Right lung (tissue), 2 donors: ENCODE measurements at regions not wholly inside any gene's neighbourhood (a gene's known extent, or its start where the extent isn't known, plus 50 kb on each side); places are given as distances from the start of the nearest gene placed in this dataset.
"Not testable (repeated sequence)": the region's sequence is repeated elsewhere in the genome, so short reads cannot be mapped to it uniquely, and the experiment has no call there.

ENCODE experiments used
- DNase-seq, 2 donors: peaks; one replicate each; pipeline ENCODE4 v3.0.0-alpha.2; 2013

DNA sequence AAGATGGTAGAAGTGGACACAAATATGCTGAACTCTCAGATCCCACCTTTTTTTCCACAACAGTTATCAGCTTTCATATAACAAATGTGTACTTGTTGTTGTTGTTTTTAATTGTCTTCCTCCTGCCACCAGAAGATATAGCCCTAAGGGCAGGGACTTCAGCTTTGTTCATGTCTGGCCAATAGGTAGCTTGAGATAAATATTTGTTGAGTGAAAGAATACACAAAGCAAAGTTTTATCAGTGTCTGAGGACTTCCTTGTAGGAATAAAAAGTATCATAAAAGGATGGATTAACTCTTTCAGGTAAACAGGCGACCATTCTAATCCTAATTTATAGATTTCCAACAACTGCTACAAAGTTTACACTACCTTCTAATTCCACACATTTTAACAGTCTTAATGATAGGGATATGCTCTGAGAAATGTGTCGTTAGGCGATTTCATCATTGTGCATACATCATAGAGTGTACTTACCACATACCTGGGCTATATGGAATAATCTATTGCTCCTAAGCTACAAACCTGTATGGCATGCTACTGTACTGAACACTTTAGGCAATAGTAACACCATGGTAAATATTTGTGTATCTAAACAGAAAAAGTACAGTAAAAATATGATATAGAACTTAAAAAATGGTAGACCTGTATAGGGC, 186.1 kb downstream of the ATOH1 start:
- DNase-seq, result no peak

DNA sequence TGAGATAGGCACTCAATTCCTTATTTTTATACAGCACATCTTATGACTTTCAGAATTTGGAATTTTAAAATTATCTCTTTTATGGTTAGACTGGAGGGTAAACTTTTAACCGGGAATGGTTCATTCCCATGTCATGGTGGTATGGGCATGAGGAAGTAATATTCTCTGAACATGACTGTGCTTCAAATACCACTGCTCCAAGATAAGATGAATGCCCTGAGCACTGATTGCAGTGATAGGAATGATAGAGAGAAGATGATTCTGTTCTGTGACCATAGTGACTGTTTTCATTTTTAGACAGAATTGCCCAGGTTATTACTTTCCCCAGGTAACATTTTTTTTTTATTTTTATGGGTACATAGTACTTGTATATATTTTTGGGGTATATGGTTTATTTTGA, 187.4 kb downstream of the ATOH1 start:
- DNase-seq, result no peak

DNA sequence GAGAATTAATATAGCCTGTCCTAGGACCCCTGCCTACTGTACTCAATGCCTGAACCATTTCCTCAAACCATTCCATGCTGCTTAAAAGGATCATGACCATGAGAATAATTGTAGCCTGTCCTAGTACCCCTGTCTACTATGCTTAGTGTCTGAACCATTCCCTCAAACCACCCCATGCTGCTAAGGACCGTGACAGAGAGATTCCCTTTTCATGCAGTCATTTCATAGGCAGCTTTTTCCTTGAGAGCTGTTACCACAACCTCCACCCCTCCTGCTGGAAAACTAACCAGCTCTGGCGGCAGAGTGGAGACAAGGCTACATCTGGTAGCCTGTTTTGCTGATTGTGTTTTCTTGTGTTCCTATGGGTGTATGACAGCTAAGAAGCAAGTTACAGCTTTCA, 174.9 kb upstream of the SMARCAD1 start:
- DNase-seq, result no peak

DNA sequence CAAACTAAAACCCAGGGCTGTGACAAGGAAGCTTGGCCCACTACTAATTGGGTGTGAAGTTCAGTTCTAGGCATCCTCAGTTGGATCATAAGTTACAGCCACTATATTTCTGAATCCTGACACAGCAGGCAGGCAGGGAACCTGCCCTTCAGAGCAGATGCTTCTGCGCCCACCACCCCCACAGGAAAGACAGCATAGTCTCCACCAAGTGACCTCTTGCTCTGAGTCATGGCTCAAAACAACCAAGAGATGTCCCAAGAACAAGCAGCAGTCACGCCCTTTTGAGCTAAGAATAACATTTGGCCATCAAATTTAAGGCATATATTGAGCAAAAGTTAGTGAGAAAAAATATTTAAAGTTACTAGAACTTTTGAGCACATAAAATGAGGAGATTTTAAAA, 170.7 kb upstream of the SMARCAD1 start:
- no peak for DNase-seq

DNA sequence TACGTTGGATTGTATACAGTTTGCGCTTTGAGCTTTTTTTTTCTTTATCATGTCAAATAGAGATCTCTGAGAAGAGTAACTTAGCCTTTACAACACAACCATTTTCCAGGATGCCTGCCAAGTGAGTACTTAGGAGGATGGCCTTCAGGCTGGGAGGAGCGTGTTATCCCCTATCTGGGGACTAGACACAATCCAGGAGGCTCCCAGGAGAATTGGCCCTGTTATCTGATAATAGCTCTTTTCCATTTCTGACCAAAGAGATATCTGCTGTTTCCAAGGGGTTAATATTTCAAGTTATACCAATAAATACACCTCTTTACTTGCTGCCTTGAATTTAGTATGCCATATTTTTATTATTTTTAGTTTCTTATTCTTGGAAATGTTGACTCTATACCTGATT, 169.5 kb upstream of the SMARCAD1 start:
- DNase-seq, result no peak

DNA sequence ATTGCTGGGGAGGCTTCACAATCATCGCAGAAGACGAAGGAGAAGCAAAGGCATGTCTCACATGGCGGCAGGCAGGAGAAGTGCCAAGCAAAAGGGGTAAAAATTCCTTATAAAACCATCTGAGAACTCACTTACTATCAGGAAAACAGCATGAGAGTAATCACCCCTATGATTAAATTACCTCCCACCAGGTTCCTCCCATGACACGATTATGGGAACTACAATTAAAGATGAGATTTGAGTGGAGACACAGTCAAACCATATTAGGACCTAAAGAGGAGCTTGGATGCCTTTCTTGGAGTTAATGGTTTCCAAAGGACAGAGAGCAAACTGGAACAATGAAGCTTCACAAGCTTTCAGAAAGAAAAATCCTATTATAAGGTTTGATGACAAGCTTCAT, 168.4 kb upstream of the SMARCAD1 start:
- DNase-seq, result no peak

DNA sequence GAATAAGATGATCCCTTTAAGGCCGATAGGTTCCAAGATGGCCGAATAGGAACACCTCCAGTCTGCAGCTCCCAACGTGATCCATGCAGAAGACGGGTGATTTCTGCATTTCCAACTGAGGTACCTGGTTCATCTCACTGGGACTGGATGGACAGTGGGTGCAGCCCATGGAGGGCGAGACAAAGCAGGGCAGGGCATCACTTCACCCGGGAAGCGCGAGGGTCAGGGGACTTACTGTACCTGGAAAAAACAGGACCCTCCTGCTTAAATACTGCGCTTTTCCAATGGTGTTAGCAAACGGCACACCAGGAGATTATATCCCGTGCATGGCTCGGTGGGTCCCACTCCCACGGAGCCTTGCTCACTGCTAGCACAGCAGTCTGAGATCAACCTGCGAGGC, 163.2 kb upstream of the SMARCAD1 start:
- not testable (repeated sequence) for DNase-seq

DNA sequence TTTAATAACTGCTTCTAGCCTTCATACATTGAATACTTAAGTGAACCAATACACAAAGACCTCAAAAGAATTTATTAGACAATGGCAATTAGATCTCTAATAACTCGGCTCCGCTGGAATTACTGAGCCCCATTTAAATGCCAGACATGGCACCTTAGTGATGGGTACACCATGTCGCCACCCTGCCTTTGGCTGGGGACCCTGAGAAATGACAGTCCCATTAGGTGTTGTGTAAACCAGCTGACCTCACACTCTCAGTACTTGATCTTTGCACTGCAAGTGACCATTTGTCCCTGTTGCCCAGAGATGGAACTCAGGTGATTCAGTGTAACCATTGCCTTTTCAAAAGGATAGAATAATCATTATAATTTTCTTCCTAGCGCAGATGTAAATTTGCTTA, 144.6 kb upstream of the SMARCAD1 start:
- no peak for DNase-seq

DNA sequence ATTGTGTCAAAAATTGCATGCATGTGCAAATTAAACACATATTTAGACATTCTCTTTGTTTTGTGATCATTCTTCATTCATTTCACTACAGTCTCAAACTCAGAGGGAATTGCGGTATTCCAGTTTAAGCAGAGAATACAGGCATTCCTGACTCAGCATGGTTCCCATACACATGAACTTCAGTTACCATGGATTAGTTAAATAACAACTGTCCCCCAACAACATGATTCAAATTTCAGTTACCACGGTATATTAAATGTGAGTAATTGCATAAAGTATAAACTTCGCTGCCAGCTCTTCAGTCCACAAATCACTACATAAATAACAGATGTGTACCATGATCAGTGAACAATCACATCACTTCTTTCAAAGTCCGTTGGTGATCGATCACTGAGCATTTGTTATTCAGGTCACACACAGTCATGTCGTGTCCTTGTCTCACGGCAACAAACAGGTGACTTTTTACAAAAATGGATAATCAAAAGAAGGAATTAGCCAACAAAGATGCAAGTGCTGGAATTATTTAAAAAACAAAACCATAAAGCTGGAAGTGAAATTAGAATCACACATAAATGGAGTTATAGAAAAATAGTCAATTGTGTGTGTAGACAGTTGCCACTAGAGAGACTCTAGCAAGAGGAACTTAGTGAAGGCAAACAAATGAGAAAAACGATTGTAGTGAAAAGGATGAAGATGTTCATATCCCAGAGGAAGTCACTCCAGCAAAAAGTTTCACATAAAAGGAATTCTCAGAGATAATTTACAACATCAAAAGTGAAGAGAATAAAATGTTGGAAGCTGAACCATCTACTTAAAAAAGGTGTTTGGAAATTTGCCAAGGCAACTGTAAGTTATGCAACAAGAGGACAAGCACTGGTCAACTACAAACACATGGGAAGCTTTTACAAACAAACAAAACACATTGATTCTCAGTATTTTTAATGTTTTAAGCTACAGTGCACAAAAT, 138.6 kb upstream of the SMARCAD1 start:
- no peak for DNase-seq

DNA sequence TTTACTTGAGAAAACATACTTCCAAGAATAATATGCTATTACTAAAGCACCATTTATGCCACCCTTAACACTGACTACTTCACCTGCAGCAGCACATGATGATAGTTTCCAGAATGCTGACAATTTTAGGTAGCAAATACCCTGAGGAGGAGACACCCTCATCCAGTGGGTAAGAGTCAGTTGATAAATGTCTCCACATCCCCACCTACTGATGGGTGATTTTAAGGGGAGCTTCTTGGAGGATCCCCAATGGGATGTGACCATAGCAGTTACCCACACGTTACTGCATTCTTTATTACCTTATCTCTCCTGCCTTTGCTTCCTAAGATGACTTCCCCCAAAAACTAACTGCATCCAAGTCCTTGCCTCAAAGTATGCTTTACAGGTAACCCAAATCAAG, 131.2 kb upstream of the SMARCAD1 start:
- DNase-seq, result no peak

DNA sequence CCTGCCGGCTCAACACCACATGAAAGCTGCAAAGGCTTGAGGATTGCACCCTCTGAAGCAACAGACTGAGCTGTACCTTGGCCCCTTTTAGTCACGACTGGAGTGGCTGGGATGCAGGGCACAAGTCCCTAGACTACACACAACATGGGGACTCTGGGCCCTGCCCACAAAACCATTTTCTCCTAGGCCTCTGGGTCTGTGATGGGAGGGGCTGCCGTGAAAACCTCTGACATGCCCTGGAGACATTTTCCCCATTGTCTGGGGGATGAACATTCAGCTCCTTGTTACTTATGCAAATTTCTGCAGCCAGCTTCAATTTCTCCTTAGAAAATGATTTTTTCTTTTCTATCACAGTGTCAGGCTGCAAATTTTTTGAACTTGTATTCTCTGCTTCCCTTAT, 123.5 kb upstream of the SMARCAD1 start:
- no peak for DNase-seq

DNA sequence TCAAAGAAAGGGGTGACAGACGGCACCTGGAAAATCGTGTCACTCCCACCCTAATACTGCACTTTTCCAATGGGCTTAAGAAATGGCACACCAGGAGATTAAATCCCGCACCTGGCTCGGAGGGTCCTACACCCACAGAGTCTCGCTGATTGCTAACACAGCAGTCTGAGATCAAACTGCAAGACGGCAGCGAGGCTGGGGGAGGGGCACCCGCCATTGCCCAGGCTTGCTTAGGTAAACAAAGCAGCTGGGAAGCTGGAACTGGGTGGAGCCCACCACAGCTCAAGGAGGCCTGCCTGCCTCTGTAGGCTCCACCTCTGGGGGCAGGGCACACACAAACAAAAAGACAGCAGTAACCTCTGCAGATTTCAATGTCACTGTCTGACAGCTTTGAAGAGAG, 108.5 kb upstream of the SMARCAD1 start:
- DNase-seq, result not testable (repeated sequence)

DNA sequence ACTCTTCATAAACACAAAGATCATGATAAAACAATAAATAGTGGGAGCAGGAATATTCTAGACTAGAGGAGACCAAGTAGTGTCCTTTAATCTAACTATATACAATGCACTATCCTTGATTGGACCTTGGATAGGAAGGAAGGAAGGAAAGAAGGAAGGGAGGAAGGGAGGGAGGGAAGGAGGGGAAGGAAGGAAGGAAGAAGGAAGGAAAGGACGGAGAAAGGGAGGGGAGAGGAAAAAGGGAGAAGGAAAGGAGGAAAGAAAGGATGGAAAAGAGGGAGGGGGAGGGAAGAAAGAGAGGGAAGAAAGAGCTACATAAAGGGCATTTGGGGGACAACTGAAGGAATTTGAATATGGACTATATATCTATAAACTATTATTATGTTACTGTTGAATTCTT, 95.0 kb upstream of the SMARCAD1 start:
- no peak for DNase-seq

DNA sequence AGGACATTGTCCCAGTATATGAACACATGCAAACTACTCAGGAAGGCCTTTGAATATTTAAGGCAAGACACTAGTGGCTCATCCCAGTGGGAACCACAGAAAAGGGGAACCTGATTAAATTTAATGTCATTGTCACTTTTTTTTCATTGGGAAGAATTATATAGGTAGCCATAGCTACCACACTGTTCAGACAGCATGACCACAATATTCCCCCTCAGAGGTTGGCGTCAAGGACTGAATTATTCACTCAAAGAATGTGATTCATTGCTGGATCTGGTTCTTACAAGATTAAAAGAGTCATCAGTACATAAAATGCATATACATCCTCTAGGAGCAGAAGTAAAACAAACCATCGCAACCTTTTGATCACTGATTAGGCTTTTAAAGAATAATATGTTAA, 92.0 kb upstream of the SMARCAD1 start:
- DNase-seq, result no peak

DNA sequence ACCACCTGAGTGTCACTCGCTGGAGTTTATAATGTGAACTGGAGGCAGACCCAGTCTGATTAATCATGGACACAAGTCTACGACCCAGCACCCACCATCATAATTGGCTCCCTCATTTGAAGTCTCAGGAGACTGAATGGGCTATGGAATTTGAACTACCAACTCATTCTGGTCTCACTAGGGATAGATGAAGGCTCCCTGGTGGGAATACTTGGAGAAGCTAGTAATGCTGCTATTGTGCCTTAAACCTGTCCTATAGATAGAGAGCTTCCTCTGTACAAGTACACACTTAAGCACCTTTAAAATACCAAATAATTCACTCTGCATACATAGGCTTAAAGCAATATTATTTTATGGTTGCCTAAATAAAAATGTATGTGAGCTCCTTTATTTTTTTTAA, 90.8 kb upstream of the SMARCAD1 start:
- no peak for DNase-seq

DNA sequence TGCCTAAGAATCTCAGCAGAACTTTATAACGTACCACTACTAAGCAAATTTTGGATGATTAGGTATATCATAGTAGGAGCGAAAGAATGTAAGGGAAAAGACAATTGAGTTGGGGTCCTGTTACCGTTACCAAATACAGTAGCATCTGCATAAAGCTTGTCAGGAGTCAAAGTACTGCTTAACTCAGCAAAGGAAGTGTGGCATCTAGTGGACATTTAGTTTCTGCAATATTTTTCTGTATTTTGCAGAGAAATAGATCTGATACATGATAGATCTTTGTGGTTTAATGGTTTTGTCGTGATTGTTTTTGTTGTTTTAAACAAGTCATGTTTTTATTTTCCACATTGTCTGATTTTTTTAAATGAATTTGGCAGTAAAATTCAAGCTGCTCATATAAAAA, 81.0 kb upstream of the SMARCAD1 start:
- no peak for DNase-seq

DNA sequence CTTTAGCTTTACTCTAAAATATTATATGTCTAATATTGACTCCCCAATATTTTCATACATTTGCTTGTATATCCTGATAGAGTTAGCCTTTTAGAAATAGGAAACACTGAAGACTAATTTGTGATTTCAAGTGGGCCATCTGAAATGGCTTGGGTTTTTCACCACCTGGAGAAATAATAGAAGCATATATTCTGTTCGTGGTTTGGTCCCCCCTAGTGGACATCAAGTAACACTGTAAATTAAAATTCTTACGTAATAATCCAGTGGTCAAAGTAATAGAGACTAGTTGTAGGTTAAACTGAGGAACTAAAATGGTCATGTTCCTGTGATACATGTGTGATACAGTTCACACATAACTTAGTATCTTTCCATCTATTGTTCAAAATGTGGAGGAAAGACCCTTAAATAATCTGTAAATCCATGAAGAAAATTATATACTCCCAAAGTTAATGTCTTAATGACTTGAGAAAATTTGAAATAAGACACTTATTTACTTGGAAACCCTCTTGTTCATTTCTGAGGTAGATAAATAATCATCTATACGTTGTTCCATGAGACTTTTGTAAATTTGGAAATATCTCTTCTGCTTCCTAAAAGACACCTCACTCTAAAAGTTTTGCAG, 79.8 kb upstream of the SMARCAD1 start:
- DNase-seq, result no peak

DNA sequence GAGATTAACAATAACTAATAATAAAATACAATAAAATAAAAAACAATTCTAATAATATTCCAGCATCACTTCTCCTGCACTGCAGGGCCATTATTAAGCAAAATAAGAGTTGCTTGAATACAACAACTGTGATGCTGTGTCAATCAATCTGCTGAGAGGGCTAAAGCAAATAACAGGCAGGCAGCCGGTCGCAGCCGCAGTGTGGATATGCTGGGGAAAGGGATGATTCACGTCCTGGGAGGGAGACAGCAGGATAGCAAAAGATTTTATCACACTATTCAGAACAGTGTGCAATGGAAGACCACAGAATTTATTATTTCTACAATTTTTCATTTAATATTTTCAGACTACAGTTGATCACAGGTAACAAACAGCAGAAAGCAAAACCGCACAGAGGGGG, 76.5 kb upstream of the SMARCAD1 start:
- no peak for DNase-seq

DNA sequence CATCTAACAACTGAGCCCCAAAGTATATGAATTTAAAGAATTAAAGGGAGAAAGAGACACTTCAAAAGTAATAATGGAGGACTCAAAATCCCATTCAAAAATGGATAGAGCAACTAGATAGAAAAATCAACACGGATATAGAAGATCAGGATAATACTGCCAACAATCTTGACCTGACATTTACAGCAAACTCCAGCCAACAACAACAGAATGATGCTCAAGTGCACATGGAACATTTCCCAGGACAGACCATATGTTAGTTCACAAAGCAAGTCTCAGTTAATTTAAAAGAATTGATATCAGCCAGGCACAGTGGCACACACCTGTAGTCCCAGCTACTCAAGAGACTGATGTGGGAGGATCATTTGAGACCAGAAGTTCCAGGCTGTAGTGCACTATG, 72.0 kb upstream of the SMARCAD1 start:
- no peak for DNase-seq

DNA sequence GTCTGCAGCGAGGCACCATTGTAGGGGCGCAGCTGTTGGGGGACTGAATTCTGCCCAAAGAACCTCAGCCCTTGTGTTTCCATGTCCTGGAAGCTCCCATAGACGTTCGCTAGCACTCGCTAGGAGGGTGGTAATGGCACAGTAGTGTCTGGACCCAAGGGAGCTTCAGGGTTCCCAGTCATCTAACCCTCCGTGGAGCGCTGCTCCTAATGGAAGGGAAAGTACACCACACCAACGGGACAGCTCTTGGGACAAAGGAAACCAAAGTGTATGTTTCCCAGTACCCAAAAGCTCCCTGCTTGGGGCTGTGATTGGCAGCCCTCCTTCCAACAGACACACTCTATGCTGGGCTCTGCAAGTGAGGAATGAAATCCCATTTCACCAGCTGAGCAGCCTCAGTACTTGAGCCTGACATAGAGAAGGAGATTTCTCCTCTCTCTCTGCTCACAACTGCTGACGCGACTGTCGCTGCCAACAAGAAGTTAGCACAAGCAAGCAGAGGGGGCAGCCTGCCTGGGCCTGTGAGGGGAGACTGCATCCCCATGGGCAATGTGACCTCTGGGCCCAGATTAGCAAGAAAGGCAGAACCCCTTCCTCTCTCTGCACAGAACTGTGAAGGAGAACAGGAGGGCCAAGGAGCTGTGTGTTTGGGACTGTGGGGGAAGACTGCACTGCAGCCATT, 67.6 kb upstream of the SMARCAD1 start:
- DNase-seq, result no peak

DNA sequence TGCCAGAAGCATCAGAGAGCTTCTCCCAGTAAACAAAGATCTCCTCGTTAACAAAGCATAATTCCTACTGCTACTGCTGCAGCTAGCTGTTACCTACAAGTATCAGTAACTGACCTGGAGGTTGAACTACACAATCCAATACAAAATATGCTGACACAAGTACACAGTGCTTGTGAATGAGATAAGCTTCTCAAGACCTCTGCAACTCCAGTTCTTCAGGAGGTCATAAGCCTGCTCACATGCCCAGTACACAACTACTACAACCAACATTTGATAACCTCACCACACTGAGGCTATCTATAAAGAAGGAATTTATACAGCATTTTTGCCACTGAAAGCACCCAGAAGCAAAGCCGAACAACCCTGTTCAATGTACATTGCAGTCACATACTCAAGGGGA, 66.7 kb upstream of the SMARCAD1 start:
- no peak for DNase-seq

DNA sequence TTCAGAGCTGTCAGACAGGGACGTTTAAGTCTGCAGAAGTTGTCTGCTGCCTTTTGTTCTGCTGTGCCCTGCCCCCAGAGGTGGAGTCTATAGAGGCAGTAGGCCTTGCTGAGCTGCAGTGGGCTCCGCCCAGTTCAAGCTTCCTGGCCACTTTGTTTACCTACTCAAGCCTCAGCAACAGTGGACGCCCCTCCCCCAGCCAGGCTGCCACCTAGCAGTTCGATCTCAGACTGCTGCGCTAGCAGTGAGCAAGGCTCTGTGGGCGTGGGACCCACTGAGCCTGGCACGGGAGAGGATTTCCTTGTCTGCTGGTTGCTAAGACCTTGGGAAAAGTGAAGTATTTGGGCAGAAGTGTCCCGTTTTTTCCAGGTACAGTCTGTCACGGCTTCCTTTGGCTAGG, 59.6 kb upstream of the SMARCAD1 start:
- DNase-seq, result not testable (repeated sequence)
